Omental fat pad (tissue), 3 donors: ENCODE measurements at regions not wholly inside any gene's neighbourhood (a gene's known extent, or its start where the extent isn't known, plus 50 kb on each side); places are given as distances from the start of the nearest gene placed in this dataset.

Experiments used
- ATAC-seq: fragments of 150-250 bp; one replicate; pipeline ENCODE4 v1.9.1; 2016; ENCODE audit warnings: mild to moderate bottlenecking, moderate library complexity; ENCODE audit not compliant: low FRiP score
- DNase-seq: peaks from one replicate; pipeline ENCODE4 v3.0.0-alpha.2; 2019; ENCODE audit warnings: low spot score
- TF ChIP-seq, protein P1 (sequence below), 3 donors: fragments of 450-650 bp; IDR thresholded peaks; one replicate each; pipeline ENCODE4 v1.5.1; 2016 to 2017; ENCODE audit warnings: antibody characterized with exemption in 3 of 3, mild to moderate bottlenecking in 3 of 3, moderate library complexity in 2 of 3

DNA sequence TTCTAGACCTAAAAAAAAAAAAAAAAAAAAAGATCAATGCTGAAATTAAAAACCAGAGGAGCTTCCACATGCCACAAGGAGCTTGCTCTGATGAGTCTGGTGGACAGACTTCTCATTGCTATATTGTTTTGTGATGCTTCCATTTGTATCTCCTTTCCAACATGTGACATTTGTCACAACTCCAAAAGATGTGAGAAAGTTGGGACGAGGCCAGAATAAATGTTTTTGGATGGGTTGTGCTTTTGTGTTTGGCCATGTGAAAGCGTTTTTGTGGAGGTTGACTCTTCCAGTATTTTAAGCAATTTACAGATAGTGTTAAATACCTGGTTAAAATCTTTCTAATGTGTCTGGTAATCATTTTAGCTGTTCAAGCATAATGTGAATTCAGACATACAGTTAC is 280.1 kb downstream of the SKAP2 start:
- ATAC-seq, result no peak
- TF ChIP-seq, protein P1, sequence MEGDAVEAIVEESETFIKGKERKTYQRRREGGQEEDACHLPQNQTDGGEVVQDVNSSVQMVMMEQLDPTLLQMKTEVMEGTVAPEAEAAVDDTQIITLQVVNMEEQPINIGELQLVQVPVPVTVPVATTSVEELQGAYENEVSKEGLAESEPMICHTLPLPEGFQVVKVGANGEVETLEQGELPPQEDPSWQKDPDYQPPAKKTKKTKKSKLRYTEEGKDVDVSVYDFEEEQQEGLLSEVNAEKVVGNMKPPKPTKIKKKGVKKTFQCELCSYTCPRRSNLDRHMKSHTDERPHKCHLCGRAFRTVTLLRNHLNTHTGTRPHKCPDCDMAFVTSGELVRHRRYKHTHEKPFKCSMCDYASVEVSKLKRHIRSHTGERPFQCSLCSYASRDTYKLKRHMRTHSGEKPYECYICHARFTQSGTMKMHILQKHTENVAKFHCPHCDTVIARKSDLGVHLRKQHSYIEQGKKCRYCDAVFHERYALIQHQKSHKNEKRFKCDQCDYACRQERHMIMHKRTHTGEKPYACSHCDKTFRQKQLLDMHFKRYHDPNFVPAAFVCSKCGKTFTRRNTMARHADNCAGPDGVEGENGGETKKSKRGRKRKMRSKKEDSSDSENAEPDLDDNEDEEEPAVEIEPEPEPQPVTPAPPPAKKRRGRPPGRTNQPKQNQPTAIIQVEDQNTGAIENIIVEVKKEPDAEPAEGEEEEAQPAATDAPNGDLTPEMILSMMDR (IDR thresholded peaks at IDR 0.05), result no peak
- DNase-seq, result no peak

DNA sequence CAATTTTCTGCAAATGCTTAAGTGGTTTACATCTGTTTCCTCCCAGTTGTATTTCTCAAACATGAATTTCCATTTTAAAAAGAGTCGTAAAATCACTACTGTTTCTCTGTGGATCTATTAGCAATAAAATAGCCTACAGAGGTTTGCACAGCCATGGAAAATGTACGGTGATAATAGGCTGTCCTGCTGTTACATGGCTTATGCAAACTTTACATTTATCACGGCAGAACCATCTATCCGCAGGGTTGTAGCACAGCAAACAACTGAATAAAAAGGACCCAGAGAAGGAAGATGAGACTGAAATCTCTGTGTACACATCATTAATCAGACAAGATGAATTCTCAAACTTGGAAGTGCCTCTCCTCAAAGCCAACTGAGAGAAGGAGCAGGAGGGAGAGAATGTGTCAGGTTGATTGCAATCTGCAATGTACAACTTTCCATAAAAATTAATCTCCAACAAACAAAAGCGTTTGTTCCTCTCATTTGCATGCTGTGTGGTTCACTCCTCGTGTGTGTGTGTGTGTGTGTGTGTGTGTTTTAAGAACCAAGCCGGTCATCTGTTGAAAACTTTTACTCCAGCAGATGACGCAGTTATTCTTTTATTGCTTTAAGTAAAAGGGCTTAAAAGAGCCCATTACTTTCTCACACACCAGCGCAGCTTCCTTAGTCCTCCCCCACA is 279.3 kb downstream of the SKAP2 start:
- TF ChIP-seq, protein P1 (IDR thresholded peaks at IDR 0.05), result no peak

DNA sequence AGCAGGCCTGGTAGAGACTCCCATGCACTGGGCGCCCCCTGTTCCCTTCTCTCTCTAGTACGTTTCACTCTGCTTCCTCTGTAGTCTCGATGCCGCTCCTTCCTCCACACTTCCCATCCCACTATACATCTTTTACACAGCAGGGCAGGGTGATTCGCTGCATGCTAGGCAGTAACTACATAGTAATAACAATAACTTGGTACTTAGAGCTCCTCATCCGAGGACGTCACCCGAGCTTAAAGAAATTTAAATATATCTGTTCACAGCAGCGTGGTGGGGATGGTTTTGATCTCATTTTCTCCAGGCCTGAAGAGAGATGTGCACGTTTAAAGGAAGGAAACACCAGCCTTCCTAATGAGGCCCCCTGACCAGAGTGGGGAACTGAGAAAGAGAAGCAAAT is 276.9 kb downstream of the SKAP2 start:
- DNase-seq, result no peak
- TF ChIP-seq, protein P1 (IDR thresholded peaks at IDR 0.05), result no peak
- ATAC-seq, result no peak

More for the DNA sequence above, 279.3 kb downstream of the SKAP2 start:
- DNase-seq (no peak), ATAC-seq (no peak)

DNA sequence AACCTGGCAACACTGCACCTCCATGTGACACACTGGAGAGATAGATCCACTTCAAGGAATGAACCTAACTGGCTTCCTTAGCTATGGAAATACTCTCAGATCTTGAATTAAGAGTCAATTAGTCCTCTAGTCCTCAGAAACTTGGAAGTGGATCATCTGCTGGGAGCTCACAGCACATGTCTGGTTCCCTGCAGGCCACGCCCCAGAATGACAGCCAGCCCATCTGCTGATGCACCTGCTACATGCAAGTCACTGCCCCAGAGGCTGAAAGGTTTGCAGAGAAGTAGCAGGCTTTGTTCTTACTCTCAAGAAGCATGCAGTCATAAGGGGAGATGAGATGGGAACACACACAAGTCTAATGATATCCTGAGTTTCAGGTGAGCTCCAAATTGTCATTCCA is 275.9 kb downstream of the SKAP2 start:
- DNase-seq (no peak), ATAC-seq (no peak)
- TF ChIP-seq, protein P1 (IDR thresholded peaks at IDR 0.05), result no peak

- TF ChIP-seq, protein P1 (IDR thresholded peaks at IDR 0.05), result no peak
- DNase-seq (no peak), ATAC-seq (no peak)
These were observed 273.7 kb downstream of the SKAP2 start for GRCh38 chr7:26590709-26591108.

DNA sequence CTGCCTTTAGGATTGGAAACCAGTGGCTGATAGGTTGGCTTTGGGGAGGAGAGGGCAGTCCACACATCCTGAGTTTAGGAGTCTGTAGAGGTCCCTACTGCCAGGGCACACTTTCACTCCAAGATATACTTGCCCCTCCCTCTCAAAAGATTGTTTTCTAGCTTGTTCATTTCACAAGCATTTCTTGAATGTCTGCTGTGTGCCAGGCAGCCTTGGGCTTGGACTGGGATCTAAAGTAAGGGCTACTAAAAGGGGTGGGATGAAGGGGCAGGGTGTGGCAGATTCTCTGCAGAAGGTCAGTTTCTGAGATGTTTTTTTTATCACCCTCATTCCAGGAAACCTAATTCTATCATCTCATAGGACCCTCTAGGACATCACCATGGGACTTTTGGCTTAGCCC is 272.4 kb downstream of the SKAP2 start:
- TF ChIP-seq, protein P1 (IDR thresholded peaks at IDR 0.05), result no peak
- ATAC-seq (no peak), DNase-seq (no peak)

- TF ChIP-seq, protein P1 (IDR thresholded peaks at IDR 0.05), result no peak
- DNase-seq (no peak), ATAC-seq (no peak)
These were observed 271.0 kb downstream of the SKAP2 start for GRCh38 chr7:26593393-26593792.
